ENCODE measurements at regions not wholly inside any gene's neighbourhood (a gene's known extent, or its start where the extent isn't known, plus 50 kb on each side); places are given as distances from the start of the nearest gene placed in this dataset.
"Not testable (repeated sequence)": the region's sequence is repeated elsewhere in the genome, so short reads cannot be mapped to it uniquely, and the experiment has no call there.

DNA sequence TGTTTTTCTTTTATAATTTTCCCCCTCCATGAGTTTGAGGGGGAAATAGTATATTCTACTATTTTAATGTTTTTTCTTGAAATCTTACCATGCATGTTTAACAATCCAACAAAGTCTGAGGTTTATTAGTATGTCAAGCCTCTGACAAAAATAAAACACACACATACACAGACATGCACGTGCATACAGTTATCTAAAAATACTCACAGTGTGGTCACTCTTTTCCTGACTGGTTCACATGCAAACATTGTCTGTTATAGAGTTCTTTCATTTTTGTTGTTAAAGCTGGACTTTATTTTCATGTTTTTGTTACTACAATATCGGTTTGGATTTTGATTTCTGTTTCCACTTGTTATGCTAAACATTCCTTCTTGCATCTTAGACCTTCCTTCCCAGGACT lies 236.6 kb downstream of the MFSD1 start:
- H3K36me3 ChIP-seq: no peaks in the 10 kb centered on the region
- 54 to 61% methylated on average over 2 of the region's 2 CpGs for WGBS, 2 donors
- H3K27me3 ChIP-seq: no peaks in the 10 kb centered on the region
- no peak for DNase-seq
- no peak overlapping the region for H3K27ac ChIP-seq
- ATAC-seq (ENCODE audit: low FRiP score in 2 of 2): no peak
- no peaks in the 10 kb centered on the region for H3K9me3 ChIP-seq
- no peak for TF ChIP-seq POLR2A (IDR thresholded peaks at IDR 0.05)
- TF ChIP-seq POLR2AphosphoS5 (IDR thresholded peaks at IDR 0.05): no peak
- TF ChIP-seq, protein P1, sequence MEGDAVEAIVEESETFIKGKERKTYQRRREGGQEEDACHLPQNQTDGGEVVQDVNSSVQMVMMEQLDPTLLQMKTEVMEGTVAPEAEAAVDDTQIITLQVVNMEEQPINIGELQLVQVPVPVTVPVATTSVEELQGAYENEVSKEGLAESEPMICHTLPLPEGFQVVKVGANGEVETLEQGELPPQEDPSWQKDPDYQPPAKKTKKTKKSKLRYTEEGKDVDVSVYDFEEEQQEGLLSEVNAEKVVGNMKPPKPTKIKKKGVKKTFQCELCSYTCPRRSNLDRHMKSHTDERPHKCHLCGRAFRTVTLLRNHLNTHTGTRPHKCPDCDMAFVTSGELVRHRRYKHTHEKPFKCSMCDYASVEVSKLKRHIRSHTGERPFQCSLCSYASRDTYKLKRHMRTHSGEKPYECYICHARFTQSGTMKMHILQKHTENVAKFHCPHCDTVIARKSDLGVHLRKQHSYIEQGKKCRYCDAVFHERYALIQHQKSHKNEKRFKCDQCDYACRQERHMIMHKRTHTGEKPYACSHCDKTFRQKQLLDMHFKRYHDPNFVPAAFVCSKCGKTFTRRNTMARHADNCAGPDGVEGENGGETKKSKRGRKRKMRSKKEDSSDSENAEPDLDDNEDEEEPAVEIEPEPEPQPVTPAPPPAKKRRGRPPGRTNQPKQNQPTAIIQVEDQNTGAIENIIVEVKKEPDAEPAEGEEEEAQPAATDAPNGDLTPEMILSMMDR (IDR thresholded peaks at IDR 0.05): no peak
- TF ChIP-seq EP300 (IDR thresholded peaks at IDR 0.05): no peak
- no peak overlapping the region for H3K4me3 ChIP-seq
- H3K4me1 ChIP-seq: no peaks in the 10 kb centered on the region

DNA sequence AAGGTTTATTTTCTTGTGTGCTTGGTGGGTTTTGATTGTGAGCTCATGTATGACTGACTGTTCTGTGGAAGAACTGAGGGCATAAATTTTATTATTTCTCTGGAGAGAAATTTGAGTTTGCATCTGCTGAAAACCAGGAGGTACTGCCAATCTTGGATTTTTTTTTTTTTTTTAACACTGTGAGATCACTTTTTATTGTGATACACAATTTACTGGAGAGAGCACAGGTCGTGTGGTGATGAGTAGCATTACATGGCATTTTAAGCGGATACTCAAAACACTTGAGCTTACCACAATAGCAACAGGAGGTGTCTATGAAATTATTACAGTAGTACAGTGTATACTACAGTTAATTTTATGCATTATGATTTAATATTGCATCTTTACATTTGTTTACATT lies 237.4 kb downstream of the MFSD1 start:
- 60% methylated on average over 2 of the region's 2 CpGs for WGBS, 2 donors
- no peaks in the 10 kb centered on the region for H3K27me3 ChIP-seq
- no peak overlapping the region for H3K27ac ChIP-seq
- H3K36me3 ChIP-seq: no peaks in the 10 kb centered on the region
- no peaks in the 10 kb centered on the region for H3K4me1 ChIP-seq
- H3K4me3 ChIP-seq: no peak overlapping the region
- DNase-seq (no peak), ATAC-seq (ENCODE audit: low FRiP score in 2 of 2) (no peak)
- no peaks in the 10 kb centered on the region for H3K9me3 ChIP-seq
- TF ChIP-seq, protein P1 (IDR thresholded peaks at IDR 0.05): no peak
- TF ChIP-seq POLR2A (IDR thresholded peaks at IDR 0.05) (no peak), EP300 (IDR thresholded peaks at IDR 0.05) (no peak), POLR2AphosphoS5 (IDR thresholded peaks at IDR 0.05) (no peak)

DNA sequence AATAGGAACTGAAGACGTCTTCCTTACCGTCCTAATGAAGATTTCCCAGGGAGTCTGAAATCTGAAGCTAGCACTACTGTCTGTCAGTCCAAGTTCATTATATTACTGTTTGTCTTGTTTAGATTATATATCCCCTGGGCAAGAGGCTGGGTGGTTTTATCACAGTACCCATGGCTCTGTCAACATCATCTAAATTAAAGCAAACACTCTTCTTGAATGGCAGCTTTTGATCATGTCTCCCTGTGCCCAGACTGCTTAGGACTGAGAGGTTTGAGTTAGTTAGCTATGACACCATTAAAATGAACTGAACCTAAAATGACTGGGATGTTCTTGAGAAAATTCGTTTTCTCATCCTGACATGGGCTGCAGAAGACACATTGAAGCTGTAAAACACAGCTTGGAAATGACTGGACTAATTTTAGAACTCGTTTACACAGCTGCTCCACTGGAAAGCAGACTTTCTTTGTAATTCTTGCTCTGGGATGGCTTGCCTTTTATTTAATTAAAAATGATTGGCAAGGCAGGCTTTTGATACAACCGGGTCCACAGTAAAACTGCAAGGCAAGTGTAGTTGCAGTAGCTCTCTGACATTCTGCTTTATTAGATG lies 243.5 kb downstream of the MFSD1 start:
- Histone ChIP-seq H3K4me1 (no peaks in the 10 kb centered on the region), H3K27ac (no peak overlapping the region), H3K27me3 (no peaks in the 10 kb centered on the region), H3K4me3 (no peak overlapping the region), H3K36me3 (no peaks in the 10 kb centered on the region), H3K9me3 (no peaks in the 10 kb centered on the region)
- 49 to 62% methylated on average over 5 of the region's 5 CpGs for WGBS, 2 donors
- ATAC-seq (ENCODE audit: low FRiP score in 2 of 2) (no peak), DNase-seq (no peak)
- TF ChIP-seq, protein P1 (IDR thresholded peaks at IDR 0.05): no peak
- no peak for TF ChIP-seq POLR2AphosphoS5 (IDR thresholded peaks at IDR 0.05)
- no peak for TF ChIP-seq EP300 (IDR thresholded peaks at IDR 0.05)
- TF ChIP-seq POLR2A (IDR thresholded peaks at IDR 0.05): no peak

DNA sequence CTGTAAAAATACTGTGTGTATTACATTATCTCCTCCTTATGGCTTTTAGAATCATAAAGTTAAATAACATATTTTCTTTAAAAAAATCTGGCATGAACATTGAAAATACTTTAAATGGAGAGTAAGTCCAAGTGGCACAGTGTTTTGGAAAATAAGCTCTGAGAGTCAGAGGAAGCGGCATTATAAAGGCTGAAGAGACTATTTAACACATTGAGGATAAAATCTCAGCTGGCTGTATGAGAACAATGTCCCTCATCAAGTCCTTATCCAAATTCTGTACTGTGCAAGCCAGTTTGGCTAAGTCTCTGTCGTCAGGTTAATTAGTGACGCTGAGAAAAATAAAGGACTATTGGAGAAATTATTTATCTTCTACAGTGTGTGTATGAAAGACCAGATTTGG lies 245.5 kb downstream of the MFSD1 start:
- 85 to 95% methylated on average over 3 of the region's 3 CpGs for WGBS, 2 donors
- H3K27me3 ChIP-seq: no peaks in the 10 kb centered on the region
- H3K4me1 ChIP-seq: no peaks in the 10 kb centered on the region
- DNase-seq: no peak
- H3K4me3 ChIP-seq: no peak overlapping the region
- H3K9me3 ChIP-seq: no peaks in the 10 kb centered on the region
- ATAC-seq (ENCODE audit: low FRiP score in 2 of 2): no peak
- TF ChIP-seq, protein P1 (IDR thresholded peaks at IDR 0.05): no peak
- TF ChIP-seq EP300 (IDR thresholded peaks at IDR 0.05): no peak
- no peak for TF ChIP-seq POLR2A (IDR thresholded peaks at IDR 0.05)
- TF ChIP-seq POLR2AphosphoS5 (IDR thresholded peaks at IDR 0.05): no peak
- H3K27ac ChIP-seq: no peak overlapping the region
- no peaks in the 10 kb centered on the region for H3K36me3 ChIP-seq

DNA sequence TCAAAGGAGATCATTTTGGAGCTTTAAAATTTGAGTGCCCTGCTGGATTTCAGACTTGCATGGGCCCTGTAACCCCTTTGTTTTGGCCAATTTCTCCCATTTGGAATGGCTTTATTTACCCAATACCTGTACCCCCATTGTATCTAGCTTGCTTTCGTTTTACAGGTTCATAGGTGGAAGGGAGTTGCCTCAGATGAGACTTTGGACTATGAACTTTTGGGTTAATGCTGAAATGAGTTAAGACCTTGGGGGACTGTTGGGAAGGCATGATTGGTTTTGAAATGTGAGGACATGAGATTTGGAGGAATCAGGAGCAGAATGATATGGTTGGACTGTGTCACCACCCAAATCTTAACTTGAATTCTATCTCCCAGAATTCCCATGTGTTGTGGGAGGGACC lies 250.6 kb downstream of the MFSD1 start:
- not testable (repeated sequence) for H3K27ac ChIP-seq; H3K4me1 ChIP-seq; DNase-seq; H3K4me3 ChIP-seq; H3K9me3 ChIP-seq; H3K27me3 ChIP-seq; ATAC-seq (ENCODE audit: low FRiP score in 2 of 2); H3K36me3 ChIP-seq
- WGBS, 2 donors: 60 to 83% methylated on average over 1 of the region's 1 CpG
